Posterior cingulate gyrus (tissue), 11 donors: ENCODE measurements at regions not wholly inside any gene's neighbourhood (a gene's known extent, or its start where the extent isn't known, plus 50 kb on each side); places are given as distances from the start of the nearest gene placed in this dataset.
"Not testable (repeated sequence)": the region's sequence is repeated elsewhere in the genome, so short reads cannot be mapped to it uniquely, and the experiment has no call there.

Experiments
- DNase-seq, 10 donors: peaks; one replicate each; pipeline versions ENCODE4 v3.0.0 to v3.0.0-alpha.2; 2020 to 2021; ENCODE audit warnings: mixed read lengths in 3 of 10
- intact Hi-C: fragments of 100-400 bp; cut with DNase I; formaldehyde crosslinking; loops from one replicate; pipeline ENCODE4 v1.15.1; 2023

GRCh38 chr11:54927704-54928103 is 221.1 kb downstream of the OR4A5 start:
- intact Hi-C loops = no loop called here
- DNase-seq = no peak

DNA sequence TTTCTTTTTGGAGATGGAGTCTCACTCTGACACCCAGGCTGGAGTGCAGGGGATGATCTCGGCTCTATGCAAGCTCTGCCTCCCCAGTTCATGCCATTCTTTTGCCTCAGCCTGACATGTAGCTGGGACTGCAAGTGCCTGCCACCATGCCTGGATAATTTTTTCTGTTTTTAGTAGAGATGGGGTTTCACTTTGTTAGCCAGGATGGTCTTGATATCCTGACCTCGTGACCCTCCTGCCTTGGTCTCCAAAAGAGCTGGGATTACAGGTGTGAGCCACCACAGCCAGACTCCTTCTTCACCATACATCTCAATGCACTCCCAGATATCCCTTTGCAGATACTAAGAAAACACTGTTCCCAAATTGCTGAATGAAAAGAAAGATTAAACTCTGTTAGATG is 224.3 kb downstream of the OR4A5 start:
- intact Hi-C loops = no loop called here
- no peak for DNase-seq

DNA sequence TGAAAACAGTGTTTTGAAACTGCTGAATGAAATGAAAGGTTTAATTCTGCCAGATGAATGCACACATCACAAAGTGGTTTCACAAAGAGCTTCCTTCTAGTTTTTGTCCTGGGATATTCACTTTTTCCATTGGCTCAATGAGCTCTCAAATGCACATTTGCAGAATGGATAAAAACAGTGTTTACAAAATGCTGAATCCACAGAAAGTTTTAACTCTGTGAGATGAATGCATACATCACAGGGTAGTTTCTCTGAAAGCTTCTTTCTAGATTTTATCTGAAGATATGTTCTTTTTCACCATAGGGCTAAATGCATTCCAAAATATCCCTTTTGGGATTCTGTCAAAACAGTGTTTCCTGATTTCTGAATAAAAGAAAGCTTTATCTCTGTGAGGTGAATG is 237.6 kb downstream of the OR4A5 start:
- DNase-seq = no peak
- intact Hi-C loops = no loop called here

DNA sequence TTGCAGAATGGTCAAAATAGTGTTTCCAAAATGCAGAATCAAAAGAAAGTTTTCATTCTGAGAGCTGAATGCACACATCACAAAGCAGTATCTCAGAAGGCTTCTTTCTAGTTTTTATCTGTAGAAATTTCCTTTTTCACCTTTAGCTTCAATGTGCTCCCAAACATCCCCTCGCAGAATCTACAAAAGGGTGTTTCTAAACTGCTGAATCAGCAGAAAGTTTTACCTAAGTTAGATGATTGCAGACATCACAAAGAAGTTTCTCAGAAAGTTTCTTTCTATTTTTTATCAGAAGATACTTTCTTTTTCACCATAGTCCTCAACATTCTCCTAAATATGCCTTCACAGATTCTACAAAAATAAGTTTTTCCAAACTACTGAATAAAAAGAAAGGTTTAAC is 239.8 kb downstream of the OR4A5 start:
- DNase-seq = no peak
- intact Hi-C loops = no loop called here

DNA sequence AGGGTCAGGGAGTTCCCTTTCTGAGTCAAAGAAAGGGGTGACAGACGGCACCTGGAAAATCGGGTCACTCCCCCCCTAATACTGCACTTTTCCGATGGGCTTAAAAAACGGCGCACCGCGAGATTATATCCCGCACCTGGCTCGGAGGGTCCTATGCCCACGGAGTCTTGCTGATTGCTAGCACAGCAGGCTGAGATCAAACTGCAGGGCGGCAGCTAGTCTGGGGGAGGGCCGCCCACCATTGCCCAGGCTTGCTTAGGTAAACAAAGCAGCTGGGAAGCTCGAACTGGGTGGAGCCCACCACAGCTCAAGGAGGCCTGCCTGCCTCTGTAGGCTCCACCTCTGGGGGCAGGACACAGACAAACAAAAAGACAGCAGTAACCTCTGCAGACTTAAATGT is 240.5 kb downstream of the OR4A5 start:
- DNase-seq = peak in 2 of 10 donors; percentile 51 to 57
- intact Hi-C loops = not testable (repeated sequence)

GRCh38 chr11:54979375-54979774 is 272.7 kb downstream of the OR4A5 start:
- DNase-seq = no peak
- intact Hi-C loops = no loop called here

DNA sequence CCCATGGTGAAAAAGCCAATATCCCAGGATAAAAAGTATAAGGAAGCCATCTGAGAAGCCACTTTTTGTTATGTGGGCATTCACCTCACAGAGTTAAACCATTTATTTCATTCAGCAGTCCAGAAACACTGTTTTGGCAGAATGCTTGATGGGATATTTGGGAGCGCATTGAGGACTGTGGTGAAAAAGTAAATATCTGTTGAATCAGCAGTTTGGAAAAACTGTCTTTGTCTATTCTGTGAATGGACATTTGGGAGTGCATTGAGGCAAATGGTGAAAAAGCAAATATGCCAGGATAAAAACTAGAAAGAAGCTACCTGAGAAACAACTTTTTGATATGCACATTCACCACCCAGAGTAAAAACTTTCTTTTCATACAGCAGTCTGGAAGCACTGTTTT is 276.2 kb upstream of the TRIM48 start:
- intact Hi-C loops = no loop called here

DNA sequence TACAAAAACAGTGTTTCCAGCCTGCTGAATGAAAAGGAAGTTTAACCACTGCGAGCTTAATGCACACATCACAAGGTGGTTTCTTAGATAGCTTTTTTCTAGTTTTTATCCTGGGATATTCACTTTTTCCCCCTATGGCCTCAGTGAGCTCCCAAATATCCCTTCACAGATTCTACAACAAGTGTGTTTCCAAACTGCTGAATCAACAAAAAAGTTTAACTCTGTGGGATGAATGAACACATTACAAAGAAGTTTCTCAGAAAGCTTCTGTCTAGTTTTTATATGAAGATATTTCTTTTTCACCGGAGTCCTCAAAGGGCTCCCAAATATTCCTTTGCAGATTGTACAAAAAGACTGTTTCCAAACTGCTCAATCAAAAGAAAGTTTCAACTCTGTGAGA is 233.1 kb upstream of the TRIM48 start:
- intact Hi-C loops, DNase-seq: not testable (repeated sequence)

More for the DNA sequence above, 276.2 kb upstream of the TRIM48 start:
- no peak for DNase-seq

DNA sequence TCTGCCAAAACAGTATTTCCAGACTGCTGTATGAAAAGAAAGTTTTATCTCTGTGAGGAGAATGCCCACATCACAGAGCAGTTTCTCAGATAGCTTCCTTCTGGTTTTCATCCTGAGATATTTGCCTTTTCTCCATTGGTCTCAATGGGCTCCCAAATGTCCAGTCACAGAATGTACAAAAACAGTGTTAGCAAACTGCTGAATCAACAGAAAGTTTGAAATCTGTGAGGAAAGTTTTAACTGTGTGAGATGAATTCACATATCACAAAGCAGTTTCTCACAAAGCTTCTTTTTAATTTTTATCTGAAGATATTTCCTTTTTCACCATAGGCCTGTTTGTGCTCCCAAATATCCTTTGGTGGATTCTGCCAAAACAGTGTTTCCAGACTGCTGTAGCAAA is 207.2 kb upstream of the TRIM48 start:
- intact Hi-C loops = no loop called here
- DNase-seq = no peak

- peak in 2 of 10 donors; percentile 12 to 60 for DNase-seq
- intact Hi-C loops = not testable (repeated sequence)
These were observed 177.4 kb upstream of the TRIM48 start for GRCh38 chr11:55084588-55084987.

DNA sequence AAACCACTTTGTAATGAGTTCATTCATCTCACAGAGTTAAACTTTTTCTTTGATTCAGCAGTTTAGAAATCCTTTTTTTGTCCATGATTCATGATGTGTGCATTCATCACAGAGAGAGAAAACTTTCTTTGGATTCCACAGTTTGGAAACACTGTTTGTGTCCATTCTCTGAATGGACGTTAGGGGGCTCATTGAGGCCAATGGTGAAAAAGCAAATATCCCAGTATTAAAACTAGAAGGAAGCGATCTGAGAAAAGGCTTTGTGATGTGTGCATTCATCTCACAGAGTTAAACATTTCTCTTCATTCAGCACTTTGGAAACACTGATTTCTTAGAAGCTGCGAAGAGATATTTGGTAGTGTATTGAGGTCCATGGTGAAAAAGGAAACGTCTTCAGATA is 155.6 kb upstream of the TRIM48 start:
- no peak for DNase-seq
- intact Hi-C loops = no loop called here
